Limb (tissue), 2 donors: ENCODE measurements at regions not wholly inside any gene's neighbourhood (a gene's known extent, or its start where the extent isn't known, plus 50 kb on each side); places are given as distances from the start of the nearest gene placed in this dataset.

Source experiments
- DNase-seq, 2 donors: peaks; one replicate each; pipeline ENCODE4 v3.0.0-alpha.2; 2016; ENCODE audit errors: extremely low spot score in 2 of 2

GRCh38 chr1:83770319-83770661 lies 228.6 kb downstream of the TTLL7 start:
- DNase-seq: no peak

GRCh38 chr1:83769594-83770318 lies 229.2 kb downstream of the TTLL7 start:
- no peak for DNase-seq

- no peak for DNase-seq
These were observed 229.9 kb downstream of the TTLL7 start for GRCh38 chr1:83769072-83769471.

GRCh38 chr1:83766241-83766691 lies 232.7 kb downstream of the TTLL7 start:
- no peak for DNase-seq

- DNase-seq: no peak
These were observed 233.8 kb downstream of the TTLL7 start for GRCh38 chr1:83765125-83765524.

- DNase-seq: peak in 1 of 2 donors; percentile 40
These were observed 234.7 kb downstream of the TTLL7 start for GRCh38 chr1:83764209-83764608.

GRCh38 chr1:83763361-83764095 lies 235.4 kb downstream of the TTLL7 start:
- DNase-seq: no peak

GRCh38 chr1:83762416-83762815 lies 236.5 kb downstream of the TTLL7 start:
- DNase-seq: no peak

- no peak for DNase-seq
These were observed 236.9 kb downstream of the TTLL7 start for GRCh38 chr1:83762039-83762365.

- peak in 1 of 2 donors; percentile 40 for DNase-seq
These were observed 237.5 kb downstream of the TTLL7 start for GRCh38 chr1:83761167-83762038.

- DNase-seq: no peak
These were observed 238.5 kb downstream of the TTLL7 start for GRCh38 chr1:83760226-83761021.

GRCh38 chr1:83756984-83757717 lies 241.8 kb downstream of the TTLL7 start:
- DNase-seq: no peak

- no peak for DNase-seq
These were observed 247.3 kb downstream of the TTLL7 start for GRCh38 chr1:83751602-83752001.

GRCh38 chr1:83750201-83750600 lies 248.7 kb downstream of the TTLL7 start:
- no peak for DNase-seq

- DNase-seq: no peak
These were observed 251.0 kb downstream of the TTLL7 start for GRCh38 chr1:83747853-83748482.

GRCh38 chr1:83746234-83746633 lies 252.7 kb downstream of the TTLL7 start:
- DNase-seq: no peak

GRCh38 chr1:83742446-83742845 lies 256.5 kb downstream of the TTLL7 start:
- no peak for DNase-seq

- DNase-seq: no peak
These were observed 257.2 kb downstream of the TTLL7 start for GRCh38 chr1:83741770-83742169.

GRCh38 chr1:83741348-83741747 lies 257.6 kb downstream of the TTLL7 start:
- no peak for DNase-seq

- DNase-seq: no peak
These were observed 263.4 kb downstream of the TTLL7 start for GRCh38 chr1:83735526-83735925.
